Kidney epithelial cell (primary cell): ENCODE measurements at regions not wholly inside any gene's neighbourhood (a gene's known extent, or its start where the extent isn't known, plus 50 kb on each side); places are given as distances from the start of the nearest gene placed in this dataset.
"Not testable (repeated sequence)": the region's sequence is repeated elsewhere in the genome, so short reads cannot be mapped to it uniquely, and the experiment has no call there.

Experiments
- DNase-seq: peaks from one replicate; pipeline ENCODE4 v3.0.0-alpha.2; 2010; ENCODE audit warnings: low read depth
- H3K27me3 ChIP-seq: 2 replicates; pipeline ENCODE4 v1.6.0; 2011; ENCODE audit warnings: low read length; ENCODE audit not compliant: control insufficient read depth, insufficient read depth
- H3K36me3 ChIP-seq: 2 replicates; pipeline ENCODE4 v1.5.1; 2011; ENCODE audit warnings: low read length; ENCODE audit not compliant: control insufficient read depth, insufficient read depth
- H3K4me3 ChIP-seq: 2 replicates; pipeline ENCODE4 v1.5.1; 2011; ENCODE audit warnings: low read depth, mild to moderate bottlenecking, control low read depth, low read length
- CTCF ChIP-seq: IDR thresholded peaks from 2 replicates; pipeline ENCODE4 v1.5.1; 2011; ENCODE audit warnings: mild to moderate bottlenecking, moderate library complexity, low read length, control low read depth, inconsistent platforms; ENCODE audit not compliant: insufficient read depth, poor library complexity, severe bottlenecking

- H3K36me3 ChIP-seq, result no peaks in the 10 kb centered on the region
- H3K27me3 ChIP-seq, result no peaks in the 10 kb centered on the region
- no peak overlapping the region for H3K4me3 ChIP-seq
- DNase-seq, result no peak
- no peak for TF ChIP-seq CTCF
These were observed 974.7 kb downstream of the TRAM1L1 start for GRCh38 chr4:116110713-116111112.

- no peak for DNase-seq
- H3K4me3 ChIP-seq, result no peak overlapping the region
- TF ChIP-seq CTCF, result no peak
- H3K27me3 ChIP-seq, result no peaks in the 10 kb centered on the region
- H3K36me3 ChIP-seq, result no peaks in the 10 kb centered on the region
These were observed 976.8 kb downstream of the TRAM1L1 start for GRCh38 chr4:116108606-116109005.

- Histone ChIP-seq H3K4me3 (no peak overlapping the region), H3K27me3 (no peaks in the 10 kb centered on the region), H3K36me3 (no peaks in the 10 kb centered on the region)
- no peak for DNase-seq
- TF ChIP-seq CTCF, result no peak
These were observed 984.1 kb downstream of the TRAM1L1 start for GRCh38 chr4:116101321-116101720.

DNA sequence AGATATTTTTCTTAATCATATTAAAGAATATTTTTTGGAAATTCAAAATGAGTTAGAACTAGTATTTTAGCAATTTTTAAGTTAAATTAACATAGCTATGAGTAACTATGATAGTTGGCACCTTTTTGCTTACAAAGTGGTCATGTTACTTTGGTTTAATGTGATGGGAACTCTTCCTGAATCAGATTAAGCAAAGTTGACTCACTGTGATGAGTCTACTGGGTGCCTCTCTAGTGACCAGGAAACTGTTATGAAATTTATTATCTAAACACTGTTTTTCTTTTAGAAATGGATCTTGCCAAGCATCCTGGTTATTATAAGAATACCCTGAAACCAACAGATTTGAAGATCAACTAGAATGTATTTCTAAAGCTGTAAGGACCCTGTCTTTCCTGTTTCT is 985.8 kb downstream of the TRAM1L1 start:
- no peak for TF ChIP-seq CTCF
- no peak for DNase-seq
- no peak overlapping the region for H3K4me3 ChIP-seq

GRCh38 chr4:116097353-116097752 is 983.9 kb upstream of the NDST4 start:
- not testable (repeated sequence) for H3K4me3 ChIP-seq, H3K27me3 ChIP-seq, DNase-seq, H3K36me3 ChIP-seq

More for the DNA sequence above, 985.8 kb downstream of the TRAM1L1 start:
- Histone ChIP-seq H3K36me3 (no peaks in the 10 kb centered on the region), H3K27me3 (no peaks in the 10 kb centered on the region)

- DNase-seq, result no peak
- H3K4me3 ChIP-seq, result no peak overlapping the region
- no peak for TF ChIP-seq CTCF
These were observed 979.5 kb upstream of the NDST4 start for GRCh38 chr4:116092961-116093360.

More at GRCh38 chr4:116092961-116093360, 979.5 kb upstream of the NDST4 start:
- H3K36me3 ChIP-seq, result no peaks in the 10 kb centered on the region
- no peaks in the 10 kb centered on the region for H3K27me3 ChIP-seq
